Activated CD4-positive, alpha-beta memory T cell treated with anti-CD3 and anti-CD28 coated beads, Interleukin-2, amount 10 ng/mL, durations not matched to agents 7 days and 5 days (primary cell): ENCODE measurements at regions not wholly inside any gene's neighbourhood (a gene's known extent, or its start where the extent isn't known, plus 50 kb on each side); places are given as distances from the start of the nearest gene placed in this dataset.

Experiments
- CTCF ChIA-PET: fragments of 350-600 bp; sonication (Branson Sonifier 250); formaldehyde crosslinking; loops from one replicate; lab custom pipeline; 2021; ENCODE audit warnings: antibody characterized with exemption, inconsistent platforms; lab: Charles Lee
- POLR2A ChIA-PET: fragments of 350-600 bp; sonication (Branson Sonifier 250); formaldehyde crosslinking; loops from one replicate; lab custom pipeline; 2021; ENCODE audit warnings: antibody characterized with exemption; lab: Charles Lee
- DNase-seq: peaks from one replicate; pipeline ENCODE4 v3.0.0-alpha.2; 2020
- H3K27ac Mint-ChIP-seq: one replicate; pipeline ENCODE4 v1.8.0; 2021; ENCODE audit warnings: mild to moderate bottlenecking, mixed read lengths
- H3K27me3 Mint-ChIP-seq: one replicate; pipeline ENCODE4 v1.8.0; 2021; ENCODE audit warnings: mixed read lengths
- H3K36me3 Mint-ChIP-seq: one replicate; pipeline ENCODE4 v1.8.0; 2021; ENCODE audit warnings: low read depth, mixed read lengths
- H3K4me1 Mint-ChIP-seq: one replicate; pipeline ENCODE4 v1.8.0; 2021; ENCODE audit warnings: mixed read lengths
- H3K4me3 Mint-ChIP-seq: one replicate; pipeline ENCODE4 v1.8.0; 2021; ENCODE audit warnings: mild to moderate bottlenecking, mixed read lengths
- H3K9me3 Mint-ChIP-seq: one replicate; pipeline ENCODE4 v1.8.0; 2021; ENCODE audit warnings: mixed read lengths

DNA sequence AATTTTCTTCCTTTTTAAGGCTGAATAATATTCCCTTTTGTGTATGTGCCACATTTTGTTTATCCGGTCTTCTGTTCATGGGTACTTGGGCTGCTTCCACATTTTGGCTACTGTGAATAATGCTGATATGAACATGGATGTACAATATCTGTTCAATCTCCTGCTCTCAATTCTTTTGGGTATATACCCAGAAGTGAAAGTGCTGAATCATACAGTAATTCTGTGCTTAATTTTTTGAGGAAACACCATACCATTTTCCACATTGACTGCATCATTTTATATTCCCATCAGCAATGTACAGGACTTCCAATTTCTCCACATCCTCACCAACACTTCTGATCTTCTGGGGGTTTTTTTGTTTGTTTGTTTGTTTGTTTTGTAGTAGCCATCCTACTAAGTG is 135.0 kb upstream of the INHBA start:
- peaks cover 3% of the 10 kb centered on the region for H3K9me3 Mint-ChIP-seq
- H3K36me3 Mint-ChIP-seq: no peaks in the 10 kb centered on the region
- H3K4me3 Mint-ChIP-seq: no peak overlapping the region
- H3K27me3 Mint-ChIP-seq: no peaks in the 10 kb centered on the region
- ChIA-PET CTCF (no interaction called here), POLR2A (no interaction called here)
- DNase-seq: no peak
- no peak overlapping the region for H3K27ac Mint-ChIP-seq
- no peaks in the 10 kb centered on the region for H3K4me1 Mint-ChIP-seq

DNA sequence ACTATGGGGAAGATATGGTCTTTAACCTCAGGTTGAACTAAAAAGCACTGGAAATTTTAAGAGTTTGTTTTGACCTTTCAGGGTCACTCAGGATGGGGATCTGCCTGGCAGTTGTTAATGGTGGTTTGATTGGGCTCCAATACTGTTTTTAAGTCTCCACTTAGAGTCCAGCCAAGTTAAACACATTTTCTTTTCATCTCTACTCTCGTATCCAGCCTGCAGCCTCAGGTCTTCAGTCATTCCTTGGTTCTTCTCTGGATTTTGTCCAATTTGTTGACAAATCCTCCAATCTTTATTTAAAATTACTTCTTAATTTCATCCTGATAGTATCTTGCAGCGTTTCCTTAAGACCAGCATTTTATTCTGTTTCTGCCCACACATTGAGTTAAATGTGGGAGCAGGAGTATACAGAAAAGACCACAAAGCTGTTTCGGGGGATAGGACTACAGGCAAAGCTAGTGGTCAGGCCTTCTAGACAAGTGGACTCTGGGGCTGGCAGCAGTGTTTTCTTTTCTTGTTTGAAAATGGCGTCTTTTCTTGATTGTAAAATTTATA is 133.2 kb upstream of the INHBA start:
- DNase-seq: no peak
- Mint-ChIP-seq H3K4me1 (no peaks in the 10 kb centered on the region), H3K36me3 (no peaks in the 10 kb centered on the region)

DNA sequence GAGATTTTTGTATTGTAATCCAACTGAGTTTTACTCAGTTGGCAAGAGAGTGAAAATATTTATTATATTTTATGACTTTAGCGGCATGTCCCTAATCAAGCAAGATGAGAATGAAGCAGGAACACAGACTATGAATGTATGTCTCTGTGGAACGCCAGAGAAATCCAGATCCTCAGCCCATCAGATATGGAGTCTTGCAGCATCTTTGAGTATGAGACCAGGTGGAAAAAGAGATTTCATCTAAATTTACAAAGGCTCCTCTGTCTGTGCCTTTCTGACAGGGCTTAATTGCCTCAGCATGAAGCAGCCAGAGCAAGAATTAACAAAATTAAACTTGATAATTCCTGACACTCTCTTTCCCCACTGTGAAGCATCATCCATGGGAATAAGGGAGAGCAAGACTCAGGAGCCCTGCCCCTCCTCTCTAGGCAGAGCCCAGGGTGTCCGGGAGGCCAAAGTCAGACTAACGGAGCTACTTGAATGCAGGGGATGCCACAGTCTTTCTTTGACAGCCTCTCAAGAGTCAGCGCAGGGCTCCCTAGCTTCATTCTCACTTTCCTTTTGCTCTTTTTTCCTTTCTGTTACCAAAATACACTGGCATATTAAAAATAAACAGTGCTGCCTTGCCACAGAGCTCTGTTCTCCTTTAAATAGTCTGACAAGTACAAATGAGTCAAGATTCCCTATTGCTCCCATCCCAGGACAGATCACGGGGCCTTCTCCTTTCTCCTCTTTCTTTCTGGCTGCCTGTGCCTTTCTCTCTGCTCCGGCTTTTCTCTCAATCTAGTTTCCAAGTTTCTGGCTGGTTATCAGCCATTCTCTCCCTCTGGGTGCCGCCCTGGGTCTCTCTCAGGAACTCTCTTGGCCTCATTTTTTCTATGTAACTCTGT is 132.2 kb upstream of the INHBA start:
- Mint-ChIP-seq H3K4me3 (no peak overlapping the region), H3K36me3 (no peaks in the 10 kb centered on the region), H3K27ac (no peak overlapping the region), H3K4me1 (no peaks in the 10 kb centered on the region), H3K9me3 (peaks cover 14% of the 10 kb centered on the region), H3K27me3 (no peaks in the 10 kb centered on the region)
- ChIA-PET CTCF (no interaction called here), POLR2A (no interaction called here)
- no peak for DNase-seq

More for the DNA sequence above, 133.2 kb upstream of the INHBA start:
- ChIA-PET CTCF (no interaction called here), POLR2A (no interaction called here)
- peaks cover 14% of the 10 kb centered on the region for H3K9me3 Mint-ChIP-seq
- no peak overlapping the region for H3K4me3 Mint-ChIP-seq
- no peaks in the 10 kb centered on the region for H3K27me3 Mint-ChIP-seq
- H3K27ac Mint-ChIP-seq: no peak overlapping the region

DNA sequence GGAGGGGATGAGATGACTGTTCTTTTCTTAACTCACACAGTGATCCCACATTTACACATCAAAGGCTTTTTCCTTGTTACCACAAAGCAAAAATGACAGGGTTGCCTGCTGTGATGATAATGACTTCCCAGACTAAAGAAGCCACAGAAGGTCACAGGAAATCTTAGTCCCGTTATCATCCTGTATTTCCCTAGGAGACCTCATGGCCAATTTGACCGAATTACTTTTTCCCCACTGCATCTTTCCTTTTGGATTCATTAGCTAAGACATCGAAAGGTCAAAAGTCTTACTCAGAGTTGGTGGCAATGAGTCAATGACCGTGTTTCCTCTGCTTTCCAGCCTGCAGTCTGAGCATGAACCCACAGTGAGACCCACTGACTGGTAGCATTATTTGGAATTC is 130.1 kb upstream of the INHBA start:
- Mint-ChIP-seq H3K36me3 (no peaks in the 10 kb centered on the region), H3K27ac (no peak overlapping the region), H3K9me3 (peaks cover 13% of the 10 kb centered on the region), H3K4me1 (no peaks in the 10 kb centered on the region), H3K4me3 (no peak overlapping the region), H3K27me3 (no peaks in the 10 kb centered on the region)
- DNase-seq: no peak
- POLR2A ChIA-PET: no interaction called here
- CTCF ChIA-PET: no interaction called here

GRCh38 chr7:41830271-41830670 is 127.4 kb upstream of the INHBA start:
- H3K27me3 Mint-ChIP-seq: no peaks in the 10 kb centered on the region
- H3K9me3 Mint-ChIP-seq: peaks cover 13% of the 10 kb centered on the region
- CTCF ChIA-PET: no interaction called here
- no peaks in the 10 kb centered on the region for H3K4me1 Mint-ChIP-seq
- DNase-seq: no peak
- POLR2A ChIA-PET: no interaction called here
- H3K36me3 Mint-ChIP-seq: no peaks in the 10 kb centered on the region
- H3K4me3 Mint-ChIP-seq: no peak overlapping the region
- no peak overlapping the region for H3K27ac Mint-ChIP-seq

GRCh38 chr7:41828911-41829310 is 126.0 kb upstream of the INHBA start:
- H3K36me3 Mint-ChIP-seq: no peaks in the 10 kb centered on the region
- no peak for DNase-seq
- CTCF ChIA-PET: no interaction called here
- H3K27ac Mint-ChIP-seq: no peak overlapping the region
- POLR2A ChIA-PET: no interaction called here
- H3K27me3 Mint-ChIP-seq: no peaks in the 10 kb centered on the region
- no peaks in the 10 kb centered on the region for H3K4me1 Mint-ChIP-seq
- H3K9me3 Mint-ChIP-seq: peaks cover 13% of the 10 kb centered on the region
- H3K4me3 Mint-ChIP-seq: no peak overlapping the region

- Mint-ChIP-seq H3K4me3 (no peak overlapping the region), H3K9me3 (peaks cover 9% of the 10 kb centered on the region), H3K4me1 (no peaks in the 10 kb centered on the region), H3K27me3 (no peaks in the 10 kb centered on the region), H3K36me3 (no peaks in the 10 kb centered on the region), H3K27ac (no peak overlapping the region)
- POLR2A ChIA-PET: no interaction called here
- no peak for DNase-seq
- CTCF ChIA-PET: no interaction called here
These were observed 123.8 kb upstream of the INHBA start for GRCh38 chr7:41826641-41827040.

GRCh38 chr7:41825927-41826480 is 123.1 kb upstream of the INHBA start:
- ChIA-PET POLR2A (no interaction called here), CTCF (no interaction called here)
- H3K36me3 Mint-ChIP-seq: no peaks in the 10 kb centered on the region
- no peaks in the 10 kb centered on the region for H3K4me1 Mint-ChIP-seq
- DNase-seq: no peak
- H3K27me3 Mint-ChIP-seq: no peaks in the 10 kb centered on the region
- no peak overlapping the region for H3K27ac Mint-ChIP-seq
- H3K4me3 Mint-ChIP-seq: no peak overlapping the region
- H3K9me3 Mint-ChIP-seq: peaks cover 2% of the 10 kb centered on the region

- ChIA-PET CTCF (no interaction called here), POLR2A (no interaction called here)
- Mint-ChIP-seq H3K27me3 (peaks cover 4% of the 10 kb centered on the region), H3K4me3 (no peak overlapping the region), H3K36me3 (no peaks in the 10 kb centered on the region), H3K9me3 (peaks cover 4% of the 10 kb centered on the region), H3K4me1 (no peaks in the 10 kb centered on the region), H3K27ac (no peak overlapping the region)
- no peak for DNase-seq
These were observed 121.4 kb upstream of the INHBA start for GRCh38 chr7:41824284-41824683.

DNA sequence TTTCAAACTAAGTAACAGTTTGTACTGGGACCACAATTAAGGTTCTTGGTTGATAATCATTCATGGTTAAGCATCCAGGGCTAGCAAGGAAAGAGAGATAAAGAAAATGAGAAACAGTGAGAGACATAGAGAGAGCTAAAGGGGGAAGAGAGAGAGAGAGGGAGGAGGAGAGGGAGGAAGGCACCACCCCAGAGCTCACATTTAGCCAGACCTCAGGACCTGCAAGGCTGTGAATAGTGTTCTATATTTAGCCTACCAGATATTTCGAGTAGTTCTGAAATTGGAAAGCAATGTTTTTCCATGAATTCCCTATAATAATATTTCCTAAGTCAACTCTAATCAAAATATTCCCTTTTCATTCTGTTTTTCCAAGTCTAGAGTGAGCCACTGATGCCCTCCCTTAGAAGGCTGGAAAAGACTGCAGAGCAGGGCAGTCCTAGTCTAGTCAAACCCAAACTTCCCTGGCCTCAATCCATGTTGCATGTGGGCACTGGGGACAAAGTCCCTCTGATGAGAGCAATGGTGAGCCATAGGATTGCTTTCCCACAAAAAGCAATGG is 119.4 kb upstream of the INHBA start:
- no peak overlapping the region for H3K27ac Mint-ChIP-seq
- no peak for DNase-seq
- CTCF ChIA-PET: no interaction called here
- H3K4me1 Mint-ChIP-seq: peaks cover 2% of the 10 kb centered on the region
- H3K9me3 Mint-ChIP-seq: peaks cover 5% of the 10 kb centered on the region
- POLR2A ChIA-PET: no interaction called here
- H3K36me3 Mint-ChIP-seq: no peaks in the 10 kb centered on the region
- H3K27me3 Mint-ChIP-seq: peaks cover 9% of the 10 kb centered on the region
- no peak overlapping the region for H3K4me3 Mint-ChIP-seq

- Mint-ChIP-seq H3K27ac (no peak overlapping the region), H3K9me3 (peaks cover 5% of the 10 kb centered on the region), H3K4me1 (peaks cover 7% of the 10 kb centered on the region), H3K27me3 (peaks cover 9% of the 10 kb centered on the region), H3K4me3 (no peak overlapping the region), H3K36me3 (no peaks in the 10 kb centered on the region)
- POLR2A ChIA-PET: no interaction called here
- DNase-seq: no peak
- CTCF ChIA-PET: no interaction called here
These were observed 118.8 kb upstream of the INHBA start for GRCh38 chr7:41821521-41822213.

DNA sequence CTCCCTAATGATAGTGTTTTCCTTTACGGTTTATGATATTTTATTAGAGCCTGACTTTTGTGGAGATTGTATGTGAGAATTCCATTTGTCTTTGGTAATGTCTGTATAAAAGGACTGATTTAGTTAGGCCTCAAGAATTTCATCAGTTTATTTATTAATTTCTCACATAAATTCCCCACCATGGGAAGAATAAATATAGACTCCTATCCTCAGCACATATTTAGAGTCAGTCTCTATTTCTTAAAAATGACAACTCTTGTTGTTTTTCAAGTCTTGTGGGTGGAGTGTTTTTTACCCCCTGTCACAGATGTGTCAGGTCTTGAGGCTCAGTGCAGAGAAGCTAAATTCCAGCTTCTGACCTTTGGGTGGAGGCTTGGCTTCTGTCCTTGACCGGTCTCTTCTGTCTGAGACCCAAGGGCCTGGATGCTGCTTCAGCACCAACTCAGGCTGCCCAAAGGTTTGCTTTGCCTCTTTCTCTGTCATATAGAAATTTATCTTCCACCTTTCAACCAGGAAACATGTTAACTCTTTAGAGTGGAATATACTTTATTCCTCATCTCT is 117.3 kb upstream of the INHBA start:
- H3K4me3 Mint-ChIP-seq: no peak overlapping the region
- H3K27ac Mint-ChIP-seq: no peak overlapping the region
- H3K4me1 Mint-ChIP-seq: peaks cover 21% of the 10 kb centered on the region
- no peaks in the 10 kb centered on the region for H3K36me3 Mint-ChIP-seq
- ChIA-PET CTCF (no interaction called here), POLR2A (no interaction called here)
- no peak for DNase-seq
- peaks cover 5% of the 10 kb centered on the region for H3K9me3 Mint-ChIP-seq
- H3K27me3 Mint-ChIP-seq: peaks cover 9% of the 10 kb centered on the region

DNA sequence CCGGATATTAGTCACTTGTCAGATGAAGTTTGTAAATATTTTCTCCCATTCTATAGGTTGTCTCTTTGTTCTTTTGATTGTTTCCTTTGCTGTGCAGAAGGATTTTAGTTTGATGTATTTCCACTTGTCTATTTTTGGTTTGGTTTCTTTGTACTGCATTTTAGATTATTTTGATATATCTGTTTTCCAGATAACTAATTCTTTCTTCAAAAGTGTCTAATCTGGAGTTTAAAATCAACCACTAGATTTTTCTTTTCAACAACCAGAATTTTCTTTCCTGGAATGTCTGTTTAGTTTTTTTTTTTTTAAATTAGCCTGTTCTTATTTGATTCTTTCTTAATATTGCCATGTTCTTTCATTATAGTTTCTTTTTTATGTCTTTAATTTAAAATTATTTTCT is 116.8 kb upstream of the INHBA start:
- Mint-ChIP-seq H3K4me1 (peaks cover 26% of the 10 kb centered on the region), H3K4me3 (no peak overlapping the region), H3K36me3 (no peaks in the 10 kb centered on the region), H3K27ac (no peak overlapping the region), H3K27me3 (peaks cover 9% of the 10 kb centered on the region), H3K9me3 (peaks cover 5% of the 10 kb centered on the region)
- ChIA-PET CTCF (no interaction called here), POLR2A (no interaction called here)
- DNase-seq: no peak
